HG02884 (cell line): ENCODE measurements at regions not wholly inside any gene's neighbourhood (a gene's known extent, or its start where the extent isn't known, plus 50 kb on each side); places are given as distances from the start of the nearest gene placed in this dataset.

ENCODE experiments used
- ATAC-seq: cut with Tn5 transposase; IDR thresholded peaks from one replicate; pipeline ENCODE4 v1.9.1; 2021; ENCODE audit warnings: mild to moderate bottlenecking, moderate library complexity; ENCODE audit not compliant: unreplicated experiment

GRCh38 chr2:118668431-118669424 lies 178.7 kb downstream of the EN1 start:
- ATAC-seq: no peak

GRCh38 chr2:118667964-118668363 lies 179.5 kb downstream of the EN1 start:
- ATAC-seq: no peak

- ATAC-seq: no peak
These were observed 180.1 kb downstream of the EN1 start for GRCh38 chr2:118667348-118667747.

GRCh38 chr2:118665784-118666529 lies 181.5 kb downstream of the EN1 start:
- ATAC-seq: no peak

GRCh38 chr2:118661179-118661578 lies 186.3 kb downstream of the EN1 start:
- no peak for ATAC-seq

- no peak for ATAC-seq
These were observed 188.8 kb downstream of the EN1 start for GRCh38 chr2:118658596-118659198.

- ATAC-seq: no peak
These were observed 190.0 kb downstream of the EN1 start for GRCh38 chr2:118657466-118657865.

- ATAC-seq: no peak
These were observed 192.5 kb downstream of the EN1 start for GRCh38 chr2:118654945-118655344.

- ATAC-seq: no peak
These were observed 197.1 kb downstream of the EN1 start for GRCh38 chr2:118650327-118650726.

- ATAC-seq: no peak
These were observed 201.6 kb downstream of the EN1 start for GRCh38 chr2:118645876-118646275.

GRCh38 chr2:118644190-118644589 lies 203.3 kb downstream of the EN1 start:
- no peak for ATAC-seq

- no peak for ATAC-seq
These were observed 204.2 kb downstream of the EN1 start for GRCh38 chr2:118643294-118643693.

- ATAC-seq: no peak
These were observed 204.9 kb downstream of the EN1 start for GRCh38 chr2:118642501-118642900.

GRCh38 chr2:118641711-118642110 lies 205.7 kb downstream of the EN1 start:
- ATAC-seq: no peak

GRCh38 chr2:118639371-118639770 lies 208.1 kb downstream of the EN1 start:
- ATAC-seq: no peak

- ATAC-seq: no peak
These were observed 209.0 kb downstream of the EN1 start for GRCh38 chr2:118638453-118638852.

GRCh38 chr2:118635891-118636290 lies 211.6 kb downstream of the EN1 start:
- no peak for ATAC-seq

- ATAC-seq: no peak
These were observed 212.6 kb downstream of the EN1 start for GRCh38 chr2:118634876-118635275.

GRCh38 chr2:118633371-118634018 lies 214.0 kb downstream of the EN1 start:
- ATAC-seq: no peak

GRCh38 chr2:118632921-118633320 lies 214.5 kb downstream of the EN1 start:
- ATAC-seq: no peak

- no peak for ATAC-seq
These were observed 220.3 kb downstream of the EN1 start for GRCh38 chr2:118627156-118627555.
